Keratinocyte (primary cell): ENCODE measurements at regions not wholly inside any gene's neighbourhood (a gene's known extent, or its start where the extent isn't known, plus 50 kb on each side); places are given as distances from the start of the nearest gene placed in this dataset.

Source experiments
- DNase-seq: peaks from one replicate; pipeline ENCODE4 v3.0.0-alpha.2; 2011; ENCODE audit warnings: low read depth, missing footprints, low spot score
- FAIRE-seq: peaks from 2 replicates; lab custom pipeline; 2011; peaks lifted over from hg19 to GRCh38; lab: Jason Lieb, UNC
- H2AFZ ChIP-seq: 2 replicates; pipeline ENCODE4 v1.6.0; 2012; ENCODE audit warnings: low read length, control low read depth, inconsistent platforms; ENCODE audit not compliant: control insufficient read depth
- H3K27ac ChIP-seq: 2 replicates; pipeline ENCODE4 v1.5.1; 2011; ENCODE audit warnings: low read length; ENCODE audit not compliant: control insufficient read depth, insufficient read depth
- H3K27me3 ChIP-seq: 3 replicates; pipeline ENCODE4 v1.6.0; 2011; ENCODE audit warnings: low read length; ENCODE audit not compliant: control insufficient read depth, insufficient read depth; ENCODE audit errors: extremely low read depth
- H3K36me3 ChIP-seq, 2 experiments: 2 replicates in 1 of 2; 3 replicates in 1 of 2; pipeline ENCODE4 v1.5.1; 2011; ENCODE audit warnings: low read length in 2 of 2, mild to moderate bottlenecking in 1 of 2; ENCODE audit not compliant: control insufficient read depth in 2 of 2, insufficient read depth in 2 of 2; ENCODE audit errors: extremely low read depth in 1 of 2
- H3K4me1 ChIP-seq: 3 replicates; pipeline ENCODE4 v1.5.1; 2011; ENCODE audit warnings: low read length; ENCODE audit not compliant: control insufficient read depth, insufficient read depth; ENCODE audit errors: extremely low read depth
- H3K4me2 ChIP-seq: 3 replicates; pipeline ENCODE4 v1.6.0; 2011; ENCODE audit warnings: low read depth, low read length; ENCODE audit not compliant: control insufficient read depth, insufficient read depth; ENCODE audit errors: extremely low read depth
- H3K4me3 ChIP-seq, 3 experiments: fragments of 200-600 bp in 1 of 3; sonication (generic) in 1 of 3; 2 replicates in 2 of 3; 3 replicates in 1 of 3; pipeline ENCODE4 v1.5.1; 2011 to 2016; ENCODE audit warnings: low read length in 3 of 3, mild to moderate bottlenecking in 3 of 3, control low read depth in 2 of 3, inconsistent platforms in 1 of 3, low read depth in 1 of 3, mixed read lengths in 1 of 3, mixed run types in 1 of 3, moderate library complexity in 1 of 3; ENCODE audit not compliant: control insufficient read depth in 2 of 3, insufficient read depth in 2 of 3; ENCODE audit errors: extremely low read depth in 1 of 3
- H3K79me2 ChIP-seq: 2 replicates; pipeline ENCODE4 v1.6.0; 2012; ENCODE audit warnings: low read length; ENCODE audit not compliant: control insufficient read depth, insufficient read depth
- H3K9ac ChIP-seq: 3 replicates; pipeline ENCODE4 v1.6.0; 2011; ENCODE audit warnings: low read length; ENCODE audit not compliant: control insufficient read depth, insufficient read depth; ENCODE audit errors: extremely low read depth
- H3K9me1 ChIP-seq: 3 replicates; pipeline ENCODE4 v1.6.0; 2011; ENCODE audit warnings: low read length; ENCODE audit not compliant: control insufficient read depth, insufficient read depth; ENCODE audit errors: extremely low read depth
- H3K9me3 ChIP-seq: 2 replicates; pipeline ENCODE4 v1.5.1; 2012; ENCODE audit warnings: low read depth, low read length; ENCODE audit not compliant: control insufficient read depth
- H4K20me1 ChIP-seq: 3 replicates; pipeline ENCODE4 v1.6.0; 2011; ENCODE audit warnings: low read length; ENCODE audit not compliant: control insufficient read depth, insufficient read depth; ENCODE audit errors: extremely low read depth
- EZH2 ChIP-seq: IDR thresholded peaks from one replicate; pipeline ENCODE4 v1.6.1; 2012; ENCODE audit warnings: inconsistent platforms, mild to moderate bottlenecking, low read length, moderate library complexity
- dilution Hi-C: fragments of 300-500 bp; cut with MboI; formaldehyde crosslinking; loops from one replicate; pipeline ENCODE4 v1.7.0; 2020; ENCODE audit warnings: low sequenced_read_pairs; ENCODE audit not compliant: extremely low pct_ligation_motif_present
- TF ChIP-seq, protein P1 (sequence below), 3 experiments: IDR thresholded peaks in 1 of 3; conservative IDR thresholded peaks in 1 of 3; optimal IDR thresholded peaks in 1 of 3; 2 replicates in 2 of 3; 3 replicates in 1 of 3; pipeline versions ENCODE3 to v1.5.1; 2011; ENCODE audit warnings: low read length in 3 of 3, mild to moderate bottlenecking in 3 of 3, moderate library complexity in 2 of 3, control low read depth in 1 of 3, inconsistent platforms in 1 of 3; ENCODE audit not compliant: insufficient read depth in 2 of 3; ENCODE audit errors: extremely low read depth in 1 of 3

GRCh38 chr1:187977298-187977697, 1148.5 kb downstream of the PLA2G4A start:
- Histone ChIP-seq H3K9ac (no peak overlapping the region), H3K4me1 (no peaks in the 10 kb centered on the region), H3K9me3 (no peaks in the 10 kb centered on the region), H2AFZ (no peak overlapping the region), H3K36me3 (no peaks in the 10 kb centered on the region), H4K20me1 (no peaks in the 10 kb centered on the region), H3K4me3 (no peak overlapping the region), H3K4me2 (no peak overlapping the region), H3K9me1 (no peaks in the 10 kb centered on the region), H3K79me2 (no peaks in the 10 kb centered on the region), H3K27me3 (no peaks in the 10 kb centered on the region), H3K27ac (no peak overlapping the region)
- dilution Hi-C loops = no loop called here
- no peak for FAIRE-seq
- DNase-seq = no peak
- TF ChIP-seq, protein P1, sequence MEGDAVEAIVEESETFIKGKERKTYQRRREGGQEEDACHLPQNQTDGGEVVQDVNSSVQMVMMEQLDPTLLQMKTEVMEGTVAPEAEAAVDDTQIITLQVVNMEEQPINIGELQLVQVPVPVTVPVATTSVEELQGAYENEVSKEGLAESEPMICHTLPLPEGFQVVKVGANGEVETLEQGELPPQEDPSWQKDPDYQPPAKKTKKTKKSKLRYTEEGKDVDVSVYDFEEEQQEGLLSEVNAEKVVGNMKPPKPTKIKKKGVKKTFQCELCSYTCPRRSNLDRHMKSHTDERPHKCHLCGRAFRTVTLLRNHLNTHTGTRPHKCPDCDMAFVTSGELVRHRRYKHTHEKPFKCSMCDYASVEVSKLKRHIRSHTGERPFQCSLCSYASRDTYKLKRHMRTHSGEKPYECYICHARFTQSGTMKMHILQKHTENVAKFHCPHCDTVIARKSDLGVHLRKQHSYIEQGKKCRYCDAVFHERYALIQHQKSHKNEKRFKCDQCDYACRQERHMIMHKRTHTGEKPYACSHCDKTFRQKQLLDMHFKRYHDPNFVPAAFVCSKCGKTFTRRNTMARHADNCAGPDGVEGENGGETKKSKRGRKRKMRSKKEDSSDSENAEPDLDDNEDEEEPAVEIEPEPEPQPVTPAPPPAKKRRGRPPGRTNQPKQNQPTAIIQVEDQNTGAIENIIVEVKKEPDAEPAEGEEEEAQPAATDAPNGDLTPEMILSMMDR (optimal IDR thresholded peaks at IDR 0.05 in 1 of 3, IDR thresholded peaks at IDR 0.05 in 1 of 3, conservative IDR thresholded peaks at IDR 0.05 in 1 of 3; ENCODE audit: extremely low read depth in 1 of 3, insufficient read depth in 2 of 3, low read length in 3 of 3) = no peak
- no peak for TF ChIP-seq EZH2

GRCh38 chr1:187985145-187985896, 1156.6 kb downstream of the PLA2G4A start:
- Histone ChIP-seq H2AFZ (no peak overlapping the region), H3K9me3 (no peaks in the 10 kb centered on the region), H3K36me3 (no peaks in the 10 kb centered on the region), H3K79me2 (no peaks in the 10 kb centered on the region), H3K4me1 (no peaks in the 10 kb centered on the region), H3K9ac (no peak overlapping the region), H4K20me1 (no peaks in the 10 kb centered on the region), H3K27ac (no peak overlapping the region), H3K27me3 (no peaks in the 10 kb centered on the region), H3K9me1 (no peaks in the 10 kb centered on the region), H3K4me2 (no peak overlapping the region), H3K4me3 (no peak overlapping the region)
- dilution Hi-C loops = no loop called here
- FAIRE-seq (no peak), DNase-seq (no peak)
- TF ChIP-seq EZH2 = no peak
- TF ChIP-seq, protein P1 (optimal IDR thresholded peaks at IDR 0.05 in 1 of 3, IDR thresholded peaks at IDR 0.05 in 1 of 3, conservative IDR thresholded peaks at IDR 0.05 in 1 of 3; ENCODE audit: extremely low read depth in 1 of 3, insufficient read depth in 2 of 3, low read length in 3 of 3) = no peak
